ENCODE measurements at regions not wholly inside any gene's neighbourhood (a gene's known extent, or its start where the extent isn't known, plus 50 kb on each side); places are given as distances from the start of the nearest gene placed in this dataset.
"Not testable (repeated sequence)": the region's sequence is repeated elsewhere in the genome, so short reads cannot be mapped to it uniquely, and the experiment has no call there.

DNA sequence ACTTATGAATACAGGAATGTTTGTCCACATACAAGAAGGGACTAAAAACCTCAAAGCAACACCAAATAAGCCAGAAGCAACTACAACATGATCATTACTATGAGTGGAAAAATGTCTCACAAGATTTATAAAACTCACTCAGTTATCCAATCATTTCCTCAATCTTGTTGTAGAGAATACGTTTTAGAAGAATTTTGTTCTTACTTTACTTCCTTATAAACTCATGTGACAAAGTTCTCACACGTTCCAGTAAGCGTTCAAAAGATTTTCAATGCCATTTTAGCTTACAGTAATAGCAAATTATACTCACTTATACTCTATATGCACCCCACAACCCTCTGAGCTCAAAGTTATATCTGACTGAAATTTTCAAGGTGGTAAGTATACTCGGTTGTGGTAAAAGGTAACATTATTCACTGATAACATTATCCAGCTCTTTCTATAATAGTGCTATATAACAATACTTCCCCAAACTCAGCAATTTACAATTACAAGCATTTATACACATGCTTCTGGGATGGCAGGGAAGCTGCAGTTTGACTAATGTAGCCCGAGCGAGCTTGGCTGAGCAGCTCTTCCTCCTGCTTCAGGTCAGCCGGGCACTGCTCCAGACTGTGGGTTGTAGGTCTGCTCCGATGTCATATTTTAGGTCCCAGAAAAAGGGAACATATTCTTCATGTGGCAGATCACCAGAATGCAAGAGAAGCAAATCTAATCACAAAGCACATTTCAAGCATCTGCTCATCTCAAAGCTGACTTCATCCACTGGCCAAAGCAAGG is 226.3 kb downstream of the RCHY1 start:
- H3K9me3 ChIP-seq, result peaks cover 0 to 7% (median 0%) of the 10 kb centered on the region in 12 donors
- H3K36me3 ChIP-seq, result no peaks in the 10 kb centered on the region
- TF ChIP-seq POLR2A (IDR thresholded peaks at IDR 0.05), result no peak
- TF ChIP-seq, protein P1, sequence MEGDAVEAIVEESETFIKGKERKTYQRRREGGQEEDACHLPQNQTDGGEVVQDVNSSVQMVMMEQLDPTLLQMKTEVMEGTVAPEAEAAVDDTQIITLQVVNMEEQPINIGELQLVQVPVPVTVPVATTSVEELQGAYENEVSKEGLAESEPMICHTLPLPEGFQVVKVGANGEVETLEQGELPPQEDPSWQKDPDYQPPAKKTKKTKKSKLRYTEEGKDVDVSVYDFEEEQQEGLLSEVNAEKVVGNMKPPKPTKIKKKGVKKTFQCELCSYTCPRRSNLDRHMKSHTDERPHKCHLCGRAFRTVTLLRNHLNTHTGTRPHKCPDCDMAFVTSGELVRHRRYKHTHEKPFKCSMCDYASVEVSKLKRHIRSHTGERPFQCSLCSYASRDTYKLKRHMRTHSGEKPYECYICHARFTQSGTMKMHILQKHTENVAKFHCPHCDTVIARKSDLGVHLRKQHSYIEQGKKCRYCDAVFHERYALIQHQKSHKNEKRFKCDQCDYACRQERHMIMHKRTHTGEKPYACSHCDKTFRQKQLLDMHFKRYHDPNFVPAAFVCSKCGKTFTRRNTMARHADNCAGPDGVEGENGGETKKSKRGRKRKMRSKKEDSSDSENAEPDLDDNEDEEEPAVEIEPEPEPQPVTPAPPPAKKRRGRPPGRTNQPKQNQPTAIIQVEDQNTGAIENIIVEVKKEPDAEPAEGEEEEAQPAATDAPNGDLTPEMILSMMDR (IDR thresholded peaks at IDR 0.05), result no peak
- no peaks in the 10 kb centered on the region for H3K4me1 ChIP-seq
- 74 to 82% (median 79%) methylated on average over 8 of the region's 8 CpGs for WGBS, 4 donors
- intact Hi-C loops (cut with DNase I), result loop anchor here in 4 of 10 donors (2.0 to 10.0 kb wide), 4 partner anchors 353 to 413 kb away; partner anchors contain the start of gene PARM1 (in 3 of the 4)
- DNase-seq (no peak), ATAC-seq (no peak)
- no peak overlapping the region for H3K27ac ChIP-seq
- no peaks in the 10 kb centered on the region for H3K27me3 ChIP-seq
- H3K4me3 ChIP-seq, result no peak overlapping the region

DNA sequence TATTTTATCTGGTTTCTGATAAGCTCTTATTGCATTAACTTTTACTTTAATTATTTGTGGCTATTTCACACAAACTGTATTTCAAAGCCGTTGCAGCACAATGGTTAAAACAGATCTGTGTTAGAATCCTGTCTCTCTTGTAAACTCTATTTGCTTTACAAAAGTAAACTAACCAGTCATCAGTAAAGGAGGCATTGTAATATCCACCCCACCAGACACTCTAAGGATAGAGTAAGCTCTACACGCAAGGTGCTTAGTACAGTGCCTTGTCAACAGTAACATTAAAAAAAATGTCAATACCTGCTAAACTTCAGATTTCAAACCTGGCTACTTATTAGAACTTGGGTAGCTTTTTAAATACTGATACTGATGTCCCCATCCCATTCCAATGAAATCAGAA is 228.4 kb downstream of the RCHY1 start:
- no peak for ATAC-seq
- intact Hi-C loops (cut with DNase I), result loop anchor here in 3 of 10 donors (5.0 to 10.0 kb wide), 3 partner anchors 351 to 411 kb away; partner anchors contain the start of gene PARM1 (in 2 of the 3)

DNA sequence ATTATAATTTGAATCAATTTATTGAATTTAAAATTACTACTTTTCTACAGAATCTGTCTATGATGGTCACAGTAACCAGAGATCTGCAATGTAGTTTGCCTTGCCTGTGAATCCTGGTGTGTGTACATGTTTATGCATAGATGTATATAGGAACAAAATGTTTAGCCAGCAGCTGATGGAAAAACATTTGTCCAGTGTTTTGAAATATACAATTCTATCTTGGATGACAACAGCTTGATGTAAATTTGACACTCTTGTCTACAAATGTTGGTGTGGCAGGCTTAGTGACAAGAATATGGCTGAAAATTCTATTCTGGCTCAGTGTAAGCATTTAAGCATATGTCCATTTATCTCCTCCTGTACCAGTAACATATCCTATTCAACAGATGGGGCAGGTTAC is 229.4 kb downstream of the RCHY1 start:
- Histone ChIP-seq H3K36me3 (no peaks in the 10 kb centered on the region), H3K9me3 (peaks cover 0 to 12% (median 0%) of the 10 kb centered on the region in 12 donors), H3K27ac (no peak overlapping the region), H3K4me1 (no peaks in the 10 kb centered on the region), H3K27me3 (no peaks in the 10 kb centered on the region), H3K4me3 (no peak overlapping the region)
- ATAC-seq, result no peak
- no peak for DNase-seq
- TF ChIP-seq POLR2A (IDR thresholded peaks at IDR 0.05), result no peak
- TF ChIP-seq, protein P1 (IDR thresholded peaks at IDR 0.05), result no peak
- intact Hi-C loops (cut with DNase I), result loop anchor here in 3 of 10 donors (5.0 to 10.0 kb wide), 3 partner anchors 350 to 410 kb away; partner anchors contain the start of gene PARM1 (in 2 of the 3)

More for the DNA sequence above, 228.4 kb downstream of the RCHY1 start:
- Histone ChIP-seq H3K9me3 (peaks cover 0 to 3% (median 0%) of the 10 kb centered on the region in 12 donors), H3K36me3 (no peaks in the 10 kb centered on the region), H3K4me1 (no peaks in the 10 kb centered on the region), H3K4me3 (no peak overlapping the region), H3K27ac (no peak overlapping the region), H3K27me3 (no peaks in the 10 kb centered on the region)
- no peak for DNase-seq
- 88 to 90% (median 89%) methylated on average over 2 of the region's 2 CpGs for WGBS, 4 donors
- no peak for TF ChIP-seq POLR2A (IDR thresholded peaks at IDR 0.05)
- TF ChIP-seq, protein P1 (IDR thresholded peaks at IDR 0.05), result no peak

DNA sequence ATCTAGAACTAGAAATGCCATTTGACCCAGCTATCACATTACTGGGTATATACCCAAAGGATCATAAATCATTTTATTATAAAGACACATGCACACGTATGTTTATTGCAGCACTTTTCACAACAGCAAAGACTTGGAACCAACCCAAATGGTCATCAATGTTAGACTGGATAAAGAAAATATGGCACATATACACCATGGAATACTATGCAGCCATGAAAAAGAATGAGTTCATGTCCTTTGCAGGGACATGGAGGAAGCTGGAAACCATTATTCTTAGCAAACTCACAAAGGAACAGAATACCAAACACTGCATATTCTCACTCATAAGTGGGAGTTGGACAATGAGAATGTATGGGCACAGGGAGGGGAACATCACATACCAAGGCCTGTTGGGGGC is 233.7 kb downstream of the RCHY1 start:
- intact Hi-C loops (cut with DNase I), result loop anchor here in 2 of 10 donors (10.0 kb wide), 2 partner anchors 346 to 406 kb away; partner anchors contain the start of gene PARM1 (in 1 of the 2)
- H3K27me3 ChIP-seq, DNase-seq, H3K27ac ChIP-seq, H3K36me3 ChIP-seq, H3K4me3 ChIP-seq, ATAC-seq, H3K4me1 ChIP-seq: not testable (repeated sequence)
- 84 to 91% (median 89%) methylated on average over 1 of the region's 1 CpG for WGBS, 4 donors
- peaks cover 0 to 18% (median 1%) of the 10 kb centered on the region in 12 donors for H3K9me3 ChIP-seq

Data from heart left ventricle (tissue), 16 donors.